ENCODE measurements at regions not wholly inside any gene's neighbourhood (a gene's known extent, or its start where the extent isn't known, plus 50 kb on each side); places are given as distances from the start of the nearest gene placed in this dataset.

GRCh38 chr11:39036021-39036420, 2423.4 kb downstream of the LRRC4C start:
- DNase-seq: no peak
- no peaks in the 10 kb centered on the region for H3K4me1 ChIP-seq (ENCODE audit: control insufficient read depth in 1 of 2, extremely low read depth in 1 of 2, insufficient read depth in 2 of 2, low read length in 2 of 2)
- Mint-ChIP-seq H3K27ac (no peak overlapping the region), H3K4me3 (no peak overlapping the region), H3K36me3 (no peaks in the 10 kb centered on the region), H3K27me3 (no peaks in the 10 kb centered on the region), H3K9me3 (peaks cover 18 to 25% (median 19%) of the 10 kb centered on the region in 3 donors), H3K4me1 (no peaks in the 10 kb centered on the region)
- no CpG with 5 or more reads among the region's 1 CpG for WGBS (ENCODE audit: insufficient coverage)
- no peak for ATAC-seq (replicated peaks in 1 of 4)
- ChIA-PET POLR2A (no interaction called here), CTCF (no interaction called here)
- H3K27ac ChIP-seq (ENCODE audit: low read length): no peak overlapping the region
- H3K4me3 ChIP-seq (ENCODE audit: control insufficient read depth in 1 of 2, extremely low read depth in 1 of 2, low read length in 1 of 2): no peak overlapping the region
- peaks cover 3% of the 10 kb centered on the region for H3K9me3 ChIP-seq
- H3K36me3 ChIP-seq (ENCODE audit: control insufficient read depth in 2 of 2, extremely low read depth in 1 of 2, insufficient read depth in 1 of 2, low read length in 1 of 2): no peaks in the 10 kb centered on the region
- H3K27me3 ChIP-seq (replicated peaks in 1 of 2; ENCODE audit: control insufficient read depth in 2 of 2, extremely low read depth in 1 of 2, insufficient read depth in 2 of 2, low read length in 1 of 2): no peaks in the 10 kb centered on the region

DNA sequence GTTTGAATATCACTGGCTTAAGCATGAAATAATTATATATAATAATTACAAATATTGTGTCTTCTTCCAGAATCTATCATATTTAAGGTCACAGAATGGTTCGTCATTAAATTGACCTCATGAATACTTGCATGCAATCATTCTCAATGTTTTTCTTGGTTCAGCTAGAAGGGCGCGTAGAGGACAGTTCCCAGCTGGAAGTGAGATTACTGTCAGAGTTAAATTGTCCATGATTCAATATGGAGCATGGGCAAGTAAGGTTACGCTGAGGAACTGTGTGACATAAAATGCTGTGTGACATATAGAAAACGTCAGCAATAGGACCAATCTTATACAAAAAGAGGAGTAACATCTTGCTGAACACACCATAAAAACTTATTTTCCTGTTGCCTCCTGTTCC, 2423.5 kb upstream of the RAG2 start:
- Mint-ChIP-seq H3K36me3 (no peaks in the 10 kb centered on the region), H3K27me3 (no peaks in the 10 kb centered on the region), H3K27ac (no peak overlapping the region), H3K9me3 (peaks cover 3 to 12% (median 4%) of the 10 kb centered on the region in 3 donors), H3K4me1 (no peaks in the 10 kb centered on the region), H3K4me3 (no peak overlapping the region)
- H3K4me3 ChIP-seq (ENCODE audit: control insufficient read depth in 1 of 2, extremely low read depth in 1 of 2, low read length in 1 of 2): no peak overlapping the region
- WGBS (ENCODE audit: insufficient coverage): no CpG with 5 or more reads among the region's 5 CpGs
- ChIA-PET CTCF (interaction anchor here in 1 of 2 donors (0.6 kb wide), 1 partner anchor 34 kb away, joined by 3 read pairs; no protein-coding TSS in a partner anchor), POLR2A (no interaction called here)
- no peaks in the 10 kb centered on the region for H3K36me3 ChIP-seq (ENCODE audit: control insufficient read depth in 2 of 2, extremely low read depth in 1 of 2, insufficient read depth in 1 of 2, low read length in 1 of 2)
- no peaks in the 10 kb centered on the region for H3K4me1 ChIP-seq (ENCODE audit: control insufficient read depth in 1 of 2, extremely low read depth in 1 of 2, insufficient read depth in 2 of 2, low read length in 2 of 2)
- ATAC-seq (replicated peaks in 1 of 4) (no peak), DNase-seq (no peak)
- no peaks in the 10 kb centered on the region for H3K27me3 ChIP-seq (replicated peaks in 1 of 2; ENCODE audit: control insufficient read depth in 2 of 2, extremely low read depth in 1 of 2, insufficient read depth in 2 of 2, low read length in 1 of 2)
- no peak overlapping the region for H3K27ac ChIP-seq (ENCODE audit: low read length)
- no peaks in the 10 kb centered on the region for H3K9me3 ChIP-seq

DNA sequence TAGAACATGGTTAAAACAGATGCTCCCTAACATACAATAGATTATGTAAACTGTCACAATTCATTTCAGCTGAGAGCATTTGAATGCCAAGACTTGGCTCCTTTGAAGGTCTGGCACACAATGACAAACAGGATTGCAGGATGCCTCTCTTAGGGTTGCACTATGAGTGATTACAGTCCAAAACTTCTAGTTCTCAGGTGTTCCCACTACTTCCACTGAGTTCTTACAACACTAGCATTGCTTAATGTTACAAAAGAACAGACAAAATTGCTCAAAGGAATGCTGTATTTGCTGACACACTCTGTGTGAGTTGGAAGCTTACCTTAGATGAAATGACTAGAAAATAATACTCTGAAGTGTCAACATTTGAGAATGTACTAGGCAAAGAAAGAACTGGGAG, 2413.8 kb upstream of the RAG2 start:
- peaks cover 11 to 37% (median 33%) of the 10 kb centered on the region in 3 donors for H3K9me3 Mint-ChIP-seq
- no peaks in the 10 kb centered on the region for H3K36me3 Mint-ChIP-seq
- H3K9me3 ChIP-seq: no peaks in the 10 kb centered on the region
- no peaks in the 10 kb centered on the region for H3K4me1 ChIP-seq (ENCODE audit: control insufficient read depth in 1 of 2, extremely low read depth in 1 of 2, insufficient read depth in 2 of 2, low read length in 2 of 2)
- no peak for DNase-seq
- no peak overlapping the region for H3K4me3 Mint-ChIP-seq
- no peak overlapping the region for H3K27ac Mint-ChIP-seq
- ATAC-seq (replicated peaks in 1 of 4): no peak
- no peak overlapping the region for H3K4me3 ChIP-seq (ENCODE audit: control insufficient read depth in 1 of 2, extremely low read depth in 1 of 2, low read length in 1 of 2)
- H3K4me1 Mint-ChIP-seq: no peaks in the 10 kb centered on the region
- no peaks in the 10 kb centered on the region for H3K36me3 ChIP-seq (ENCODE audit: control insufficient read depth in 2 of 2, extremely low read depth in 1 of 2, insufficient read depth in 1 of 2, low read length in 1 of 2)
- no peaks in the 10 kb centered on the region for H3K27me3 ChIP-seq (replicated peaks in 1 of 2; ENCODE audit: control insufficient read depth in 2 of 2, extremely low read depth in 1 of 2, insufficient read depth in 2 of 2, low read length in 1 of 2)
- CTCF ChIA-PET: no interaction called here
- POLR2A ChIA-PET: no interaction called here
- H3K27ac ChIP-seq (ENCODE audit: low read length): no peak overlapping the region
- H3K27me3 Mint-ChIP-seq: no peaks in the 10 kb centered on the region

DNA sequence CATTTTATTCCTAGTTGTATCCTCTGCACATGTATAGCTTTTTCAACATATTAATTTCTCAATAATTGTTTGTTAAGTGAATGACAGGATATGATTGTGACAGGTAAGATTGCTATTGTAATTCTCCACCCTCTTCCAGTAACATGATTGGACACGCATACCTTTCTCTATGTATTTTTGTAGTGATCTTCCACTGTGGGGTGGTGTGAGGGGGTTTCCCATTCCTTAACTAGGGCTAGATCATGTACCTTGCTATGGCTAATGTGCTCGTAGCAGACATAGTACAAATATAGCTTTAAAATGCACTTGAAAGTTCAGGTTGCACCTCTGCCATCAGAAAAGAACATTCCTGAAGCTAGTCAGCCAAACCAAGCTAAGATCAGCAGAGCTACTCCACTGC, 2392.8 kb upstream of the RAG2 start:
- Histone ChIP-seq H3K27me3 (replicated peaks in 1 of 2; ENCODE audit: control insufficient read depth in 2 of 2, extremely low read depth in 1 of 2, insufficient read depth in 2 of 2, low read length in 1 of 2) (no peaks in the 10 kb centered on the region), H3K36me3 (ENCODE audit: control insufficient read depth in 2 of 2, extremely low read depth in 1 of 2, insufficient read depth in 1 of 2, low read length in 1 of 2) (no peaks in the 10 kb centered on the region), H3K4me1 (ENCODE audit: control insufficient read depth in 1 of 2, extremely low read depth in 1 of 2, insufficient read depth in 2 of 2, low read length in 2 of 2) (no peaks in the 10 kb centered on the region), H3K9me3 (no peaks in the 10 kb centered on the region), H3K27ac (ENCODE audit: low read length) (no peak overlapping the region), H3K4me3 (ENCODE audit: control insufficient read depth in 1 of 2, extremely low read depth in 1 of 2, low read length in 1 of 2) (no peak overlapping the region)
- H3K27ac Mint-ChIP-seq: no peak overlapping the region
- no CpG with 5 or more reads among the region's 2 CpGs for WGBS (ENCODE audit: insufficient coverage)
- POLR2A ChIA-PET: no interaction called here
- DNase-seq: no peak
- no peaks in the 10 kb centered on the region for H3K27me3 Mint-ChIP-seq
- no peaks in the 10 kb centered on the region for H3K36me3 Mint-ChIP-seq
- ATAC-seq (replicated peaks in 1 of 4): no peak
- CTCF ChIA-PET: no interaction called here
- peaks cover 21 to 30% (median 26%) of the 10 kb centered on the region in 3 donors for H3K9me3 Mint-ChIP-seq
- H3K4me3 Mint-ChIP-seq: no peak overlapping the region
- H3K4me1 Mint-ChIP-seq: no peaks in the 10 kb centered on the region

DNA sequence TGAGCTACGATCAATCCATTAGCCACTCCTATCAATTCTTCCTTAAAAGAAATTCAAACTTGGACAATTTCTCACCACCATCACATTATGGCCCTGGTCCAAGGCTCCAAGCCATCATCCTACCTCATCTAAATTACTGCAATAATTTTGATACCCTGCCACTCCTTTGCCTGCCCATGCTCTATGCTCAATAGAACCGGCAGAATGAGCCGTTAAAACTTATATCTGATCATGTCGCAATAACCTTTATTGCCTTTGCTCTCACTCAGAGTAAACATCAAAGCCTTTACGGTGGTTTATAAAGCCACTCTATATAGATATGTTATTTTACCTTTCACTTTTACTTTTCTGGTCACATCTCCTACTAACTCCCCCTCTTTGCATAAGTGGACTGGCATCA, 2392.1 kb upstream of the RAG2 start:
- H3K4me1 Mint-ChIP-seq: no peaks in the 10 kb centered on the region

DNA sequence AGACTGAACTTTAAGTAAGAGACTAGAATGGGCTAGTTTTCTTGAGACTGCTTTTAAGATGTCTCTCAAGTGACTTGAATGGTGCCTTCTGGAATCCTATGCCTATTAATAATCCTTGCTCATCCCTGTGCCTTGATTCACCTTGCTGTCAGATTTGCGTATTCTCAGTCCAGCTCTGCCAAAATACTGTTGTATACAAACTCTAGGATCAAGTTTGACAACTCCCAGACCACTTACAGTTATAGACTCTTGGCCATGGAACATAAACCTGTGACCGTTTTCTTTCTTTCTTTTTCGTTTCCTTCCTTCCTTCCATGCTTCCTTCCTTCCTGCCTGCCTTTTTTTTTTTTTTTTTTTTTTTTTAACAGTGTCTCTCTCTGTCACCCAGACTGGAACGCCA, 2390.9 kb upstream of the RAG2 start:
- no peak overlapping the region for H3K4me3 Mint-ChIP-seq
- no peak overlapping the region for H3K27ac Mint-ChIP-seq
- H3K4me1 Mint-ChIP-seq: no peaks in the 10 kb centered on the region
- H3K9me3 ChIP-seq: no peaks in the 10 kb centered on the region
- DNase-seq (no peak), ATAC-seq (replicated peaks in 1 of 4) (no peak)
- no peaks in the 10 kb centered on the region for H3K36me3 ChIP-seq (ENCODE audit: control insufficient read depth in 2 of 2, extremely low read depth in 1 of 2, insufficient read depth in 1 of 2, low read length in 1 of 2)
- ChIA-PET POLR2A (no interaction called here), CTCF (no interaction called here)
- no peak overlapping the region for H3K27ac ChIP-seq (ENCODE audit: low read length)
- no peaks in the 10 kb centered on the region for H3K36me3 Mint-ChIP-seq
- H3K27me3 Mint-ChIP-seq: no peaks in the 10 kb centered on the region
- no peaks in the 10 kb centered on the region for H3K4me1 ChIP-seq (ENCODE audit: control insufficient read depth in 1 of 2, extremely low read depth in 1 of 2, insufficient read depth in 2 of 2, low read length in 2 of 2)
- 74% methylated on average over 2 of the region's 4 CpGs for WGBS (ENCODE audit: insufficient coverage)
- H3K27me3 ChIP-seq (replicated peaks in 1 of 2; ENCODE audit: control insufficient read depth in 2 of 2, extremely low read depth in 1 of 2, insufficient read depth in 2 of 2, low read length in 1 of 2): no peaks in the 10 kb centered on the region
- H3K4me3 ChIP-seq (ENCODE audit: control insufficient read depth in 1 of 2, extremely low read depth in 1 of 2, low read length in 1 of 2): no peak overlapping the region
- H3K9me3 Mint-ChIP-seq: peaks cover 24 to 36% (median 31%) of the 10 kb centered on the region in 3 donors

More for the DNA sequence above, 2392.1 kb upstream of the RAG2 start:
- DNase-seq (no peak), ATAC-seq (replicated peaks in 1 of 4) (no peak)
- Histone ChIP-seq H3K9me3 (no peaks in the 10 kb centered on the region), H3K36me3 (ENCODE audit: control insufficient read depth in 2 of 2, extremely low read depth in 1 of 2, insufficient read depth in 1 of 2, low read length in 1 of 2) (no peaks in the 10 kb centered on the region), H3K4me3 (ENCODE audit: control insufficient read depth in 1 of 2, extremely low read depth in 1 of 2, low read length in 1 of 2) (no peak overlapping the region), H3K27me3 (replicated peaks in 1 of 2; ENCODE audit: control insufficient read depth in 2 of 2, extremely low read depth in 1 of 2, insufficient read depth in 2 of 2, low read length in 1 of 2) (no peaks in the 10 kb centered on the region), H3K27ac (ENCODE audit: low read length) (no peak overlapping the region), H3K4me1 (ENCODE audit: control insufficient read depth in 1 of 2, extremely low read depth in 1 of 2, insufficient read depth in 2 of 2, low read length in 2 of 2) (no peaks in the 10 kb centered on the region)
- H3K4me3 Mint-ChIP-seq: no peak overlapping the region
- CTCF ChIA-PET: no interaction called here
- 92% methylated on average over 1 of the region's 5 CpGs for WGBS (ENCODE audit: insufficient coverage)
- H3K9me3 Mint-ChIP-seq: peaks cover 24 to 32% (median 30%) of the 10 kb centered on the region in 3 donors
- no peaks in the 10 kb centered on the region for H3K27me3 Mint-ChIP-seq
- no peak overlapping the region for H3K27ac Mint-ChIP-seq
- POLR2A ChIA-PET: no interaction called here
- H3K36me3 Mint-ChIP-seq: no peaks in the 10 kb centered on the region

- POLR2A ChIA-PET: no interaction called here
- H3K9me3 Mint-ChIP-seq: peaks cover under 1 to 11% (median 11%) of the 10 kb centered on the region in 3 donors
Observed at GRCh38 chr11:38972220-38972619, 2374.2 kb upstream of the RAG2 start.

More at GRCh38 chr11:38972220-38972619, 2374.2 kb upstream of the RAG2 start:
- H3K4me1 ChIP-seq (ENCODE audit: control insufficient read depth in 1 of 2, extremely low read depth in 1 of 2, insufficient read depth in 2 of 2, low read length in 2 of 2): no peaks in the 10 kb centered on the region
- Mint-ChIP-seq H3K27me3 (no peaks in the 10 kb centered on the region), H3K4me1 (no peaks in the 10 kb centered on the region), H3K27ac (no peak overlapping the region), H3K36me3 (no peaks in the 10 kb centered on the region), H3K4me3 (no peak overlapping the region)
- no peak overlapping the region for H3K27ac ChIP-seq (ENCODE audit: low read length)
- H3K9me3 ChIP-seq: no peaks in the 10 kb centered on the region
- CTCF ChIA-PET: no interaction called here
- no peak for DNase-seq
- no CpG with 5 or more reads among the region's 1 CpG for WGBS (ENCODE audit: insufficient coverage)
- H3K27me3 ChIP-seq (replicated peaks in 1 of 2; ENCODE audit: control insufficient read depth in 2 of 2, extremely low read depth in 1 of 2, insufficient read depth in 2 of 2, low read length in 1 of 2): no peaks in the 10 kb centered on the region
- no peak overlapping the region for H3K4me3 ChIP-seq (ENCODE audit: control insufficient read depth in 1 of 2, extremely low read depth in 1 of 2, low read length in 1 of 2)
- no peaks in the 10 kb centered on the region for H3K36me3 ChIP-seq (ENCODE audit: control insufficient read depth in 2 of 2, extremely low read depth in 1 of 2, insufficient read depth in 1 of 2, low read length in 1 of 2)
- ATAC-seq (replicated peaks in 1 of 4): no peak

Data from T-cell (primary cell).